ENCODE measurements at regions not wholly inside any gene's neighbourhood (a gene's known extent, or its start where the extent isn't known, plus 50 kb on each side); places are given as distances from the start of the nearest gene placed in this dataset.

DNA sequence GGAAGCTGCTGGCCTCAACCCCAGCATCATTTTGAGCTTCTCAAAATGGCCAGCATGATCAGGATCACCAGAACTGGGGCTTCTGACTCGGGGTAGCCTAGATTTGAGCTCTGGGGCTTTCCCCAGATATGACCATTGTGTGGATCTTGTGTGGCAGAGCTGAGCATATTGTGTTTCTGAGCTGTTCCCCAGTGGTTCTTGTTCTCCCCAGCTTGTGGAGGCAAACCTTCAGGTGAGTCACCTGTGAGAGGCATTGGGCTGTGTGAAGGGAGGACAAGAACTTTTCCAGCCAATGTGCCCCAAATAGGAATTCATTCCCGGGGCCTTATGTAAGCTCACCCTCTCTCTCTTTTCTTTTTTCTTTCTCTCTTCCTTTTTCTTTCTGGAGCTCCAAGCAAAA is 80.7 kb upstream of the PITX1 start:
- TF ChIP-seq, protein P1, sequence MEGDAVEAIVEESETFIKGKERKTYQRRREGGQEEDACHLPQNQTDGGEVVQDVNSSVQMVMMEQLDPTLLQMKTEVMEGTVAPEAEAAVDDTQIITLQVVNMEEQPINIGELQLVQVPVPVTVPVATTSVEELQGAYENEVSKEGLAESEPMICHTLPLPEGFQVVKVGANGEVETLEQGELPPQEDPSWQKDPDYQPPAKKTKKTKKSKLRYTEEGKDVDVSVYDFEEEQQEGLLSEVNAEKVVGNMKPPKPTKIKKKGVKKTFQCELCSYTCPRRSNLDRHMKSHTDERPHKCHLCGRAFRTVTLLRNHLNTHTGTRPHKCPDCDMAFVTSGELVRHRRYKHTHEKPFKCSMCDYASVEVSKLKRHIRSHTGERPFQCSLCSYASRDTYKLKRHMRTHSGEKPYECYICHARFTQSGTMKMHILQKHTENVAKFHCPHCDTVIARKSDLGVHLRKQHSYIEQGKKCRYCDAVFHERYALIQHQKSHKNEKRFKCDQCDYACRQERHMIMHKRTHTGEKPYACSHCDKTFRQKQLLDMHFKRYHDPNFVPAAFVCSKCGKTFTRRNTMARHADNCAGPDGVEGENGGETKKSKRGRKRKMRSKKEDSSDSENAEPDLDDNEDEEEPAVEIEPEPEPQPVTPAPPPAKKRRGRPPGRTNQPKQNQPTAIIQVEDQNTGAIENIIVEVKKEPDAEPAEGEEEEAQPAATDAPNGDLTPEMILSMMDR (IDR thresholded peaks at IDR 0.05): no peak
- TF ChIP-seq POLR2A (IDR thresholded peaks at IDR 0.05): no peak

Data from lower leg skin (tissue), 3 donors.